SK-N-SH treated with all-trans-retinoic acid at 6 μM for 48 hours (cell line): ENCODE measurements at regions not wholly inside any gene's neighbourhood (a gene's known extent, or its start where the extent isn't known, plus 50 kb on each side); places are given as distances from the start of the nearest gene placed in this dataset.

ENCODE experiments used
- ATAC-seq: fragments of 200-7000 bp; cut with Tn5 transposase; 3 replicates; pipeline ENCODE4 v1.9.1; 2020; ENCODE audit warnings: mild to moderate bottlenecking, moderate library complexity
- ARNTL ChIP-seq: fragments of 450-650 bp; formaldehyde crosslinking; IDR thresholded peaks from 2 replicates; pipeline ENCODE4 v1.5.0; 2020; ENCODE audit warnings: low read depth, mild to moderate bottlenecking, moderate library complexity, borderline replicate concordance
- BACH2 ChIP-seq: fragments of 250-450 bp; sonication (Bioruptor Pico); IDR thresholded peaks from 2 replicates; pipeline ENCODE4 v1.9.0; 2021; ENCODE audit warnings: mild to moderate bottlenecking, borderline replicate concordance
- CSDC2 ChIP-seq: fragments of 250-450 bp; sonication (Bioruptor Pico); IDR thresholded peaks from 2 replicates; pipeline ENCODE4 v1.5.0; 2020; ENCODE audit warnings: mild to moderate bottlenecking, moderate library complexity
- ESRRG ChIP-seq: fragments of 250-450 bp; sonication (Bioruptor Pico); IDR thresholded peaks from 2 replicates; pipeline ENCODE4 v1.6.1; 2021; ENCODE audit warnings: mild to moderate bottlenecking
- GLIS3 ChIP-seq: fragments of 250-450 bp; sonication (Bioruptor Pico); IDR thresholded peaks from 2 replicates; pipeline ENCODE4 v1.5.0; 2020; ENCODE audit warnings: mild to moderate bottlenecking, moderate library complexity
- ISL1 ChIP-seq: fragments of 250-450 bp; sonication (Bioruptor Pico); IDR thresholded peaks from 2 replicates; pipeline ENCODE4 v2.1.2; 2022; ENCODE audit warnings: mild to moderate bottlenecking, moderate library complexity
- OSR1 ChIP-seq: fragments of 250-450 bp; sonication (Bioruptor Pico); IDR thresholded peaks from 2 replicates; pipeline ENCODE4 v1.8.0; 2022; ENCODE audit warnings: moderate library complexity, mild to moderate bottlenecking, inconsistent platforms
- PPARA ChIP-seq: fragments of 250-450 bp; sonication (Bioruptor Pico); IDR thresholded peaks from 2 replicates; pipeline ENCODE4 v1.5.0; 2020; ENCODE audit warnings: mild to moderate bottlenecking, borderline replicate concordance
- RARB ChIP-seq: fragments of 250-450 bp; sonication (Bioruptor Pico); IDR thresholded peaks from 2 replicates; pipeline ENCODE4 v1.8.0; 2021; ENCODE audit warnings: mild to moderate bottlenecking, moderate library complexity
- SNAI2 ChIP-seq: fragments of 250-450 bp; sonication (Bioruptor Pico); IDR thresholded peaks from 2 replicates; pipeline ENCODE4 v1.5.0; 2020; ENCODE audit warnings: mild to moderate bottlenecking, moderate library complexity
- TCF4 ChIP-seq: fragments of 250-450 bp; sonication (Bioruptor Pico); IDR thresholded peaks from 2 replicates; pipeline ENCODE4 v1.8.0; 2021; ENCODE audit warnings: mild to moderate bottlenecking, moderate library complexity, borderline replicate concordance
- TOX ChIP-seq: fragments of 250-450 bp; sonication (Bioruptor Pico); IDR thresholded peaks from 2 replicates; pipeline ENCODE4 v1.8.0; 2021; ENCODE audit warnings: mild to moderate bottlenecking, moderate library complexity, borderline replicate concordance
- ZC3H10 ChIP-seq: fragments of 250-450 bp; sonication (Bioruptor Pico); IDR thresholded peaks from 2 replicates; pipeline ENCODE4 v1.5.1; 2021; ENCODE audit warnings: mild to moderate bottlenecking, moderate library complexity
- ZFP3 ChIP-seq: fragments of 250-450 bp; sonication (Bioruptor Pico); IDR thresholded peaks from 2 replicates; pipeline ENCODE4 v1.5.0; 2020; ENCODE audit warnings: mild to moderate bottlenecking, moderate library complexity
- ZFP30 ChIP-seq: fragments of 450-650 bp; formaldehyde crosslinking; IDR thresholded peaks from 2 replicates; pipeline ENCODE4 v1.5.0; 2022; ENCODE audit warnings: mild to moderate bottlenecking, moderate library complexity
- ZNF565 ChIP-seq: fragments of 450-650 bp; formaldehyde crosslinking; conservative IDR thresholded peaks from 2 replicates; pipeline ENCODE4 v1.5.0; 2020; ENCODE audit warnings: low read depth, mild to moderate bottlenecking, moderate library complexity
- ZNF70 ChIP-seq: fragments of 450-650 bp; formaldehyde crosslinking; IDR thresholded peaks from 2 replicates; pipeline ENCODE4 v1.5.0; 2020; ENCODE audit warnings: mild to moderate bottlenecking, moderate library complexity
- TF ChIP-seq, protein P1 (sequence below): fragments of 250-450 bp; sonication (Bioruptor Pico); IDR thresholded peaks from 2 replicates; pipeline ENCODE4 v1.5.1; 2020; ENCODE audit warnings: low read depth, mild to moderate bottlenecking, moderate library complexity
- TF ChIP-seq, protein P2 (sequence below): fragments of 250-450 bp; sonication (Bioruptor Pico); IDR thresholded peaks from 2 replicates; pipeline ENCODE4 v1.5.1; 2021; ENCODE audit warnings: mild to moderate bottlenecking, moderate library complexity
- TF ChIP-seq, protein P3 (sequence below): fragments of 250-450 bp; sonication (Bioruptor Pico); IDR thresholded peaks from 2 replicates; pipeline ENCODE4 v1.5.0; 2020; ENCODE audit warnings: mild to moderate bottlenecking, moderate library complexity
- TF ChIP-seq, protein P4 (sequence below): fragments of 250-450 bp; sonication (Bioruptor Pico); IDR thresholded peaks from 2 replicates; pipeline ENCODE4 v1.8.0; 2020; ENCODE audit warnings: mild to moderate bottlenecking, moderate library complexity, borderline replicate concordance
- TF ChIP-seq, protein P5 (sequence below): fragments of 250-450 bp; sonication (Bioruptor Pico); IDR thresholded peaks from 2 replicates; pipeline ENCODE4 v1.8.0; 2021; ENCODE audit warnings: low read depth, mild to moderate bottlenecking, moderate library complexity, borderline replicate concordance

DNA sequence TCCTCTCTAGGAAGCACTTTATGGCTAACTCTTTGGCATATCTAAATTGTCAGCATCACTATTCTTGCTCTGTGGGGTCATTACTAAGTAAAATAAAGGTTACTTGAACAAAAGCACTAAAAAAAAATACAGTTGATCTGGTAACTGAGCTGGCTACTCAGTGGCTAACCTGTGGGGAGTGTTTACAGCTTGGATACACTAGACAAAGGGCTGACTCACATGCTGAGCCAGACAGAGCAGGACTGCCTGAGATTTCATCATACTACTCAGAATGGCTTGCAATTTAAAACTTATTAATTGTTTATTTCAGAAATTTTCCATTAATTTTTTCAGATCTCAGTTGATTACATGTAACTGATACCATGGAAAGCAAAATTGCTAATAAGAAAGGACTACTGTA is 1690.4 kb upstream of the SLC39A10 start:
- ATAC-seq: peak; percentile 96
- no peak for TF ChIP-seq ESRRG (CRISPR knock-in tag)
- no peak for TF ChIP-seq RARB (CRISPR knock-in tag)
- TF ChIP-seq OSR1: no peak
- no peak for TF ChIP-seq ISL1 (CRISPR knock-in tag)
- TF ChIP-seq, protein P1, sequence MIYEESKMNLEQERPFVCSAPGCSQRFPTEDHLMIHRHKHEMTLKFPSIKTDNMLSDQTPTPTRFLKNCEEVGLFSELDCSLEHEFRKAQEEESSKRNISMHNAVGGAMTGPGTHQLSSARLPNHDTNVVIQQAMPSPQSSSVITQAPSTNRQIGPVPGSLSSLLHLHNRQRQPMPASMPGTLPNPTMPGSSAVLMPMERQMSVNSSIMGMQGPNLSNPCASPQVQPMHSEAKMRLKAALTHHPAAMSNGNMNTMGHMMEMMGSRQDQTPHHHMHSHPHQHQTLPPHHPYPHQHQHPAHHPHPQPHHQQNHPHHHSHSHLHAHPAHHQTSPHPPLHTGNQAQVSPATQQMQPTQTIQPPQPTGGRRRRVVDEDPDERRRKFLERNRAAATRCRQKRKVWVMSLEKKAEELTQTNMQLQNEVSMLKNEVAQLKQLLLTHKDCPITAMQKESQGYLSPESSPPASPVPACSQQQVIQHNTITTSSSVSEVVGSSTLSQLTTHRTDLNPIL (CRISPR knock-in tag): no peak
- TF ChIP-seq, protein P2, sequence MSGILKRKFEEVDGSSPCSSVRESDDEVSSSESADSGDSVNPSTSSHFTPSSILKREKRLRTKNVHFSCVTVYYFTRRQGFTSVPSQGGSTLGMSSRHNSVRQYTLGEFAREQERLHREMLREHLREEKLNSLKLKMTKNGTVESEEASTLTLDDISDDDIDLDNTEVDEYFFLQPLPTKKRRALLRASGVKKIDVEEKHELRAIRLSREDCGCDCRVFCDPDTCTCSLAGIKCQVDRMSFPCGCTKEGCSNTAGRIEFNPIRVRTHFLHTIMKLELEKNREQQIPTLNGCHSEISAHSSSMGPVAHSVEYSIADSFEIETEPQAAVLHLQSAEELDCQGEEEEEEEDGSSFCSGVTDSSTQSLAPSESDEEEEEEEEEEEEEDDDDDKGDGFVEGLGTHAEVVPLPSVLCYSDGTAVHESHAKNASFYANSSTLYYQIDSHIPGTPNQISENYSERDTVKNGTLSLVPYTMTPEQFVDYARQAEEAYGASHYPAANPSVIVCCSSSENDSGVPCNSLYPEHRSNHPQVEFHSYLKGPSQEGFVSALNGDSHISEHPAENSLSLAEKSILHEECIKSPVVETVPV (CRISPR knock-in tag): no peak
- no peak for TF ChIP-seq ZFP30 (CRISPR knock-in tag)
- no peak for TF ChIP-seq TCF4 (CRISPR knock-in tag)
- TF ChIP-seq SNAI2 (CRISPR knock-in tag): no peak
- TF ChIP-seq CSDC2 (CRISPR knock-in tag): no peak
- no peak for TF ChIP-seq ZFP3 (CRISPR knock-in tag)
- TF ChIP-seq PPARA (CRISPR knock-in tag): no peak
- TF ChIP-seq BACH2 (CRISPR knock-in tag): no peak
- TF ChIP-seq GLIS3 (CRISPR knock-in tag): no peak
- no peak for TF ChIP-seq ZNF565 (CRISPR knock-in tag)
- TF ChIP-seq, protein P3, sequence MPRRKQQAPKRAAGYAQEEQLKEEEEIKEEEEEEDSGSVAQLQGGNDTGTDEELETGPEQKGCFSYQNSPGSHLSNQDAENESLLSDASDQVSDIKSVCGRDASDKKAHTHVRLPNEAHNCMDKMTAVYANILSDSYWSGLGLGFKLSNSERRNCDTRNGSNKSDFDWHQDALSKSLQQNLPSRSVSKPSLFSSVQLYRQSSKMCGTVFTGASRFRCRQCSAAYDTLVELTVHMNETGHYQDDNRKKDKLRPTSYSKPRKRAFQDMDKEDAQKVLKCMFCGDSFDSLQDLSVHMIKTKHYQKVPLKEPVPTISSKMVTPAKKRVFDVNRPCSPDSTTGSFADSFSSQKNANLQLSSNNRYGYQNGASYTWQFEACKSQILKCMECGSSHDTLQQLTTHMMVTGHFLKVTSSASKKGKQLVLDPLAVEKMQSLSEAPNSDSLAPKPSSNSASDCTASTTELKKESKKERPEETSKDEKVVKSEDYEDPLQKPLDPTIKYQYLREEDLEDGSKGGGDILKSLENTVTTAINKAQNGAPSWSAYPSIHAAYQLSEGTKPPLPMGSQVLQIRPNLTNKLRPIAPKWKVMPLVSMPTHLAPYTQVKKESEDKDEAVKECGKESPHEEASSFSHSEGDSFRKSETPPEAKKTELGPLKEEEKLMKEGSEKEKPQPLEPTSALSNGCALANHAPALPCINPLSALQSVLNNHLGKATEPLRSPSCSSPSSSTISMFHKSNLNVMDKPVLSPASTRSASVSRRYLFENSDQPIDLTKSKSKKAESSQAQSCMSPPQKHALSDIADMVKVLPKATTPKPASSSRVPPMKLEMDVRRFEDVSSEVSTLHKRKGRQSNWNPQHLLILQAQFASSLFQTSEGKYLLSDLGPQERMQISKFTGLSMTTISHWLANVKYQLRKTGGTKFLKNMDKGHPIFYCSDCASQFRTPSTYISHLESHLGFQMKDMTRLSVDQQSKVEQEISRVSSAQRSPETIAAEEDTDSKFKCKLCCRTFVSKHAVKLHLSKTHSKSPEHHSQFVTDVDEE (CRISPR knock-in tag): no peak
- TF ChIP-seq TOX (CRISPR knock-in tag): no peak
- no peak for TF ChIP-seq ARNTL (CRISPR knock-in tag)

DNA sequence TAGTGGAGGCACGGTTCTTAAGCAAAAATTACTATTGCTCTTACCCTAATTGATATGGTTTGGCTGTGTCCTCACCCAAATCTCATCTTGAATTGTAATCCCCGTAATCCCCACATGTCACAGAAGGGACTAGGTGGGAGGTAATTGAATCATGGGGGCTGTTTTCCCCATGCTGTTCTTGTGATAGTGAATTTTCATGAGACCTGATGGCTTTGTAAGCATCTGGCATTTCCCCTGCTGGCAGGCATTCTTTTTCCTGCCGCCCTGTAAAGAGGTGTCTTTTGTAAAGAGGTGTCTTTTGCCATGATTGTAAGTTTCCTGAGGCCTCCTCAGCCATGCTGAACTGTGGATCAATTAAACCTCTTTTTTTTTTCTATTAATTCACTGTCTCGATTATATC is 1691.8 kb upstream of the SLC39A10 start:
- TF ChIP-seq TCF4 (CRISPR knock-in tag): no peak
- no peak for TF ChIP-seq OSR1
- TF ChIP-seq, protein P4, sequence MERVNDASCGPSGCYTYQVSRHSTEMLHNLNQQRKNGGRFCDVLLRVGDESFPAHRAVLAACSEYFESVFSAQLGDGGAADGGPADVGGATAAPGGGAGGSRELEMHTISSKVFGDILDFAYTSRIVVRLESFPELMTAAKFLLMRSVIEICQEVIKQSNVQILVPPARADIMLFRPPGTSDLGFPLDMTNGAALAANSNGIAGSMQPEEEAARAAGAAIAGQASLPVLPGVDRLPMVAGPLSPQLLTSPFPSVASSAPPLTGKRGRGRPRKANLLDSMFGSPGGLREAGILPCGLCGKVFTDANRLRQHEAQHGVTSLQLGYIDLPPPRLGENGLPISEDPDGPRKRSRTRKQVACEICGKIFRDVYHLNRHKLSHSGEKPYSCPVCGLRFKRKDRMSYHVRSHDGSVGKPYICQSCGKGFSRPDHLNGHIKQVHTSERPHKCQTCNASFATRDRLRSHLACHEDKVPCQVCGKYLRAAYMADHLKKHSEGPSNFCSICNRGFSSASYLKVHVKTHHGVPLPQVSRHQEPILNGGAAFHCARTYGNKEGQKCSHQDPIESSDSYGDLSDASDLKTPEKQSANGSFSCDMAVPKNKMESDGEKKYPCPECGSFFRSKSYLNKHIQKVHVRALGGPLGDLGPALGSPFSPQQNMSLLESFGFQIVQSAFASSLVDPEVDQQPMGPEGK (CRISPR knock-in tag): no peak
- TF ChIP-seq, protein P2 (CRISPR knock-in tag): no peak
- TF ChIP-seq ZFP30 (CRISPR knock-in tag): no peak
- no peak for TF ChIP-seq SNAI2 (CRISPR knock-in tag)
- TF ChIP-seq, protein P3 (CRISPR knock-in tag): no peak
- TF ChIP-seq BACH2 (CRISPR knock-in tag): no peak
- TF ChIP-seq, protein P5, sequence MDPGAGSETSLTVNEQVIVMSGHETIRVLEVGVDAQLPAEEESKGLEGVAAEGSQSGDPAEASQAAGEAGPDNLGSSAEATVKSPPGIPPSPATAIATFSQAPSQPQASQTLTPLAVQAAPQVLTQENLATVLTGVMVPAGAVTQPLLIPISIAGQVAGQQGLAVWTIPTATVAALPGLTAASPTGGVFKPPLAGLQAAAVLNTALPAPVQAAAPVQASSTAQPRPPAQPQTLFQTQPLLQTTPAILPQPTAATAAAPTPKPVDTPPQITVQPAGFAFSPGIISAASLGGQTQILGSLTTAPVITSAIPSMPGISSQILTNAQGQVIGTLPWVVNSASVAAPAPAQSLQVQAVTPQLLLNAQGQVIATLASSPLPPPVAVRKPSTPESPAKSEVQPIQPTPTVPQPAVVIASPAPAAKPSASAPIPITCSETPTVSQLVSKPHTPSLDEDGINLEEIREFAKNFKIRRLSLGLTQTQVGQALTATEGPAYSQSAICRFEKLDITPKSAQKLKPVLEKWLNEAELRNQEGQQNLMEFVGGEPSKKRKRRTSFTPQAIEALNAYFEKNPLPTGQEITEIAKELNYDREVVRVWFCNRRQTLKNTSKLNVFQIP: no peak
- no peak for TF ChIP-seq ZNF70 (CRISPR knock-in tag)
- TF ChIP-seq ESRRG (CRISPR knock-in tag): no peak
- no peak for TF ChIP-seq ISL1 (CRISPR knock-in tag)
- no peak for TF ChIP-seq RARB (CRISPR knock-in tag)
- no peak for TF ChIP-seq ZC3H10 (CRISPR knock-in tag)
- no peak for TF ChIP-seq PPARA (CRISPR knock-in tag)
- TF ChIP-seq CSDC2 (CRISPR knock-in tag): no peak
- no peak for TF ChIP-seq ZNF565 (CRISPR knock-in tag)
- no peak for TF ChIP-seq GLIS3 (CRISPR knock-in tag)
- TF ChIP-seq, all 23 proteins: peak for 0
- ATAC-seq: no peak
